Epithelial cell of prostate (primary cell): ENCODE measurements at regions not wholly inside any gene's neighbourhood (a gene's known extent, or its start where the extent isn't known, plus 50 kb on each side); places are given as distances from the start of the nearest gene placed in this dataset.
"Not testable (repeated sequence)": the region's sequence is repeated elsewhere in the genome, so short reads cannot be mapped to it uniquely, and the experiment has no call there.

Source experiments
- DNase-seq: peaks from one replicate; pipeline ENCODE4 v3.0.0-alpha.2; 2011; ENCODE audit warnings: low read depth, low spot score
- H3K27ac ChIP-seq: fragments of 450-650 bp; 2 replicates; pipeline ENCODE4 v1.5.1; 2017; ENCODE audit warnings: mild to moderate bottlenecking

DNA sequence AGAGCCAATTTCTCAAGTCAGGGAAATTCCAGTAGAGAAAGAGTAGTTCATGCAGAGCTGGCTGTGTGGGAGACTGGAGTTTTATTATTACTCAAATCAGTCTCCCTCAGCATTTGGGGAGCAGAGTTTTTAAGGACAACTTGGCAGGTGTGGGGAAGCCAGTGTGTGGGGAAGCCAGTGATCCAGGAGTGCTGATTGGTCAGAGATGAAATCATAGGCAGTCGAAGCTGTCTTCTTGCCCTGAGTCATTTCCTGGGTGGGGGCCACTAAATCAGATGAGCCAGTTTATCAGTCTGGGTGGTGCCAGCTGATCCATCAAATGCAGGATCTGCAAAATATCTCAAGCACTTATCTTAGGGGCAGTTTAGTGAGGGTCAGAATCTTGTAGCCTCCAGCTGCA lies 194.6 kb upstream of the NRG3 start:
- no peak for DNase-seq
- H3K27ac ChIP-seq: no peak overlapping the region

DNA sequence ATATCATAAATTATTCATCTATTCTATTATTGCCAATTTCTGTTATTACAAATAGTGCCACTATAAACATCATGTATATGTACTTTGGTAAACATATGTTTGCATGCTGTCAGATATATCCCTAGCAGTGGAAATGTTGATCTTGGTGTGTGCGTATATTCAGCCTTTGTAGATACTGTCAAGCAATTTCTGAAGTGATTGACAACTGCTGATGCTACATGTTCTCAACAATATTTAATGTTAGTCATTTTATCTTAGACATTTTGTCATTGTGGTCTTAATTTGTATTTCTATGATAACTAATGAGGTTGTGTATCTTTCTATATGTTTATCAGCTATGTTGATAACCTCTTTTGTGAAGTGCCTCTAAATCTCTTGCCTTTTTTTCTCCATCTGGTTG lies 186.5 kb upstream of the NRG3 start:
- DNase-seq: no peak
- H3K27ac ChIP-seq: no peak overlapping the region

DNA sequence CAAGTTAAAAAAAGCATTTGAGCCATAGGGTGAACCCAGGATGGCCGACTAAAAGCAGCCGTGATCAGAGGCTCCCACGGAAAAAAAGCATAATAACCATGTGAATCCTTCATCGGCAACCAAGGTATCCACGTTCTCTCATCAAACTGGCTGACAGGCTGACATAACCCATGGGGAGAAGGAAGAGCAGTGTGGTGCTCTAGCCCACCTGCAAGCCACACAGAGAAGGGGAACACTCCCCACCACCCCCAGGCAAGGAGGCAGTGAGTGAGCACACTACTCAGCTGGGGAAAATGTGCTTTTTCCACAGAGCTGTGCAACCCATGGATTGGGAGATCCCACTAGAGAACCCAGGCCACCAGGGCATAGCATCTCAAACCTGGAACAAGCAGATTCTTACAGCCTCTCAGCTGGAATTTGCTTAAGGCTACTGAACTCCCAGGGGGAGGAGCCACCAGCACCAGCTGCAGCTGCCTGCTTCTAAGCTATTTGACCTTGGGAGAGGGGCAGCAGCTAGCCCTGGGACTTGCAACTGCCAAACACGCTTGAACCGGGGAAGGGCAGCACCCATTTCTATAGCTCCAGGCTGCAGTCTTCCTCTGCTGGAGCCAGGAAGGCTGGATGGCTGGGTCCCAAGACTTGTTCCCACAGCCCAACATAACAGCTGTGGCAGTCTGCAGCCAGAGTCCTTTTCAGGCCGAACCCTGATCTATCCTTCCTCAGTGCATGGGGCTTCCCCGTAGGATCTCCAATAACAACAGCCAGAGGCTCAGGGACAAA lies 178.2 kb upstream of the NRG3 start:
- H3K27ac ChIP-seq: no peak overlapping the region
- no peak for DNase-seq

DNA sequence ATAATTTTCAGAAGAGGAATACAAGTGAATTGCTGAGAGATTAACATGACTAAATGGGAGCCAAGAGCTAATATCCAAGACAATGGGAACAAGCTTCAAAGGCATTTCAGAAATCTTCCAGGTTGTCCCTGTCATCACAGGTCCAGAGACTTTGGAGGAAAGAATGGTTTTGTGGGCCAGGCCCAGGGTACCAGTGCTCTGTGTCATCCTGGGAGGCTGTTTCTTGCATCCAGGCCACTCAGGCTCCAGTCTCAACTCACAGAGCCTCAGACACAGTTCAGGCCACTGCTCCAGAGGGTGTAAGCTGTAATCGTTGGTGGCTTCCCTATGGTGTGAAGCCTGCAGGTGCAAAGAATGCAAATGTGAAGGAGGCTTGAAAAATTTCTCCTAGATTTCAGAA lies 170.4 kb upstream of the NRG3 start:
- H3K27ac ChIP-seq: no peak overlapping the region
- no peak for DNase-seq

DNA sequence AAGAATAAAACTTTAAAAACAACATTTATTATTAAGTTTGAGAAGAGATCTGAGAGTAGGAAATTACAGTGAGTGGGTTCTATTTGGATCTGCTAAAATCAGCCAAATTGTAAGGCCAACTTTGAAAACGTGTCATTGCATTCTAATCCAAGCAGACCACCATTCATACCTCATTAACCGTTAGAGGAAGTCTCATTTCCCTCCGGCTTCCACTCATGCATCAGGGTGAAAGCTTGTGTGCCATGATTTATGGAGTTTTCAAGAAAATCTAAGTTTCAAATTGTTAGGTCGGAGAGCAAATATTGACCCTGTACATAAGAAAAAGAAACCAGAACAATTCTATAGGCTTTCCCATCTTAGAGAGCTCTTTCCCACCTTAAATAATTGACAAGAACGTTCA lies 166.6 kb upstream of the NRG3 start:
- no peak for DNase-seq
- H3K27ac ChIP-seq: no peak overlapping the region

GRCh38 chr10:81708929-81709328 lies 166.1 kb upstream of the NRG3 start:
- no peak for DNase-seq
- no peak overlapping the region for H3K27ac ChIP-seq

GRCh38 chr10:81722399-81722798 lies 152.6 kb upstream of the NRG3 start:
- no peak overlapping the region for H3K27ac ChIP-seq
- no peak for DNase-seq

DNA sequence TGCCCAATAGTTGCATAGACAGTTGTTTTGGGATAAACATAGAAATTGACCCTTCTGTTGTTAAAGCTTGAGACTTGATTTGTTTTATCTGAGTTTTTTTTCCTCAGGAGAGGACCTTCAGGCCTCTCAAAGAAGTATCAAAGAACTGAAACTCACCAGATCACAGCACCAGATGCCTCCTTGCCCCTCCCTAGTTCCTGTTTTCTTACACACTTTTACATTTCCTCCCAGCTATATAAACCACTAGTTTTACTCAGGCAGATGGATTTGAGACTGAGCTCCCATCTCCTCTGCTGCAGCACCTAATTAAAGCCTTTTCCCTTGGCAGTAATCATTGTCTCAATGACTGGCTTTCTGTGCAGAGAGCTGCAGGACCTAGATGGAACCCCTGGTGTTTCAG lies 150.6 kb upstream of the NRG3 start:
- no peak for DNase-seq
- H3K27ac ChIP-seq: no peak overlapping the region

GRCh38 chr10:81725851-81726250 lies 149.1 kb upstream of the NRG3 start:
- H3K27ac ChIP-seq: no peak overlapping the region
- no peak for DNase-seq

- no peak for DNase-seq
- no peak overlapping the region for H3K27ac ChIP-seq
Measured at GRCh38 chr10:81728692-81729091, 146.3 kb upstream of the NRG3 start.

DNA sequence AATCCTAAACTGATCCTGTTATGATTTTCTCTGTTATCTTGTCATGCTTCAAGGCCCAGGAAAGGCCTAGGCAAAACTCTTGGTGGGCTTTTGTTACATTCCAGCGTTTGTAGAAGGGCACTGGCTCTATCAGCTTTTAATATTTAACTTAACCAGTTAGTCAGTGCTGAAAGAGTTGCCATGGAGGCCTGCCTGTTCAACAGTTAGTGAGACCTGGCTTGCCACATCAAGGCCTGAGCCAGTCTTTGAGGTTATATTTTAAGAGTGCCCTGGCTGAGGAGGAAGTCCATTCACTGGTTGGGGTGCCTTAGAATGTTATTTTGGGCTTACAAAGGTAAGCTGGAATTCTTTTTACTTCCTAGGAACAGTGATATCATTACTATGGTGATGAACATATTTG lies 144.1 kb upstream of the NRG3 start:
- no peak overlapping the region for H3K27ac ChIP-seq
- DNase-seq: no peak

GRCh38 chr10:81733542-81733941 lies 141.5 kb upstream of the NRG3 start:
- H3K27ac ChIP-seq: no peak overlapping the region
- DNase-seq: no peak

GRCh38 chr10:81735167-81735566 lies 139.8 kb upstream of the NRG3 start:
- DNase-seq, H3K27ac ChIP-seq: not testable (repeated sequence)

DNA sequence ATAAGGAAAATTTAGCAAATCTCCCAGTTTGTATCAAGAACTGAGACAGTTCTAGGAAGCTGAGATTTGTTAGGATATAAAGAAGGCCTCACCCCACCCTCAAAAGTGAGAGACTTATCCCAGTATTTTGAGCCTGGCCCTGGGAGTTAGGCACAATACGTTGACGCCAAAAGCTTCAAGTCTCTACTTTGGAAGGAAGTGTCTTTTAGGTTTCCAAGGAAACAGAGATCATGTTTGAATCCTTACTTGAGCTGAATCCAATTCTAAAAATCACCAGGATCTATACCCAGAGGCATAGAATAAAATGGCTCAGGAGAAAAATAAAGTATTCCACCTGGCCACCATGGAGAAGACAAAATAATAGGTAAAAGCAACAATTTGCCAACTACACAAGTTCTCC lies 115.9 kb upstream of the NRG3 start:
- no peak for DNase-seq

GRCh38 chr10:81784111-81784597 lies 90.8 kb upstream of the NRG3 start:
- H3K27ac ChIP-seq: no peak overlapping the region
- DNase-seq: no peak

More for the DNA sequence above, 115.9 kb upstream of the NRG3 start:
- no peak overlapping the region for H3K27ac ChIP-seq

GRCh38 chr10:81792729-81793128 lies 82.3 kb upstream of the NRG3 start:
- DNase-seq: no peak
- no peak overlapping the region for H3K27ac ChIP-seq

GRCh38 chr10:81806842-81807241 lies 68.2 kb upstream of the NRG3 start:
- H3K27ac ChIP-seq: no peak overlapping the region
- DNase-seq: no peak

DNA sequence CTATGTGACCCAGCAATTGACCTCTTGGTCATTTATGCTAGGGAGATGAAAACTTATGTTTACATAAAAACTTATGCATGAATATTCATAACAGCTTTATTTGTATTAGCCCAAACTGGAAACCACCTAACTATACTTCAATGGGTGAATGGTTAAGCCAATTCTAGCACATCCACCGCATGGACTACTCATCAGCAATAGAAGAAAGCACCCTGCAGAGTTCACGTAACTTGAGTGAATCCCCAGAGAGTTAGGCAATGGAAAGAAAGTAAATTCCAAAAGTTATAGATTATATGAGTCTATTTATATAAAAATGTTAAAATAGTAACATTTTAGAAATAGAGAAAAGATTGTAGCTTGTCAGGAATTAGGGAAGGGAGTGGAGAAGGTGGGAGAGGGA lies 60.2 kb upstream of the NRG3 start:
- no peak for DNase-seq
- no peak overlapping the region for H3K27ac ChIP-seq

DNA sequence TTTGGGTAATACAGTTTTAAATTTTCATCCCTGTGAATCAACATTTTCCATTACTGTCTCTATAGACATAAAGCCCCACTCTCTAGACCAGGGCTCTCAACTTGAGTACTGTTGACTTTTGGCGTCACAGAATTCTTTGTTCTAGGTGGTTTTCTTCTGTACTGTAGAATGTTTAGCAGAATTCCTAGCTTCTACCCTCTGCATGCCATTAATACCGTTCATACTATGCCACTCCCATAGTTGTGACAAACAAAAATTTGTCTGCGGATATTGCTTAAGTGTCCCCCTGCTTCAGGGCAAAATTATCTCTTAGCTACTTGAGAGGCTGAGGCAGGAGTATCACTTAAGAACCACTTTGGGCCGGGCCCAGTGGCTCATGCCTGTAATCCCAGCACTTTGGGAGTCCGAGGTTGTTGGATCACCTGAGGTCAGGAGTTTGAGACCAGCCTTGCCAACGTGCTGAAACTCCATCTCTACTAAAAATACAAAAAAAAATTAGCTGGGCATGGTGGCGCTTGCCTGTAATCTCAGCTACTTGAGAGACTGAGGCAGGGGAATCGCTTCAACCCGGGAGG lies 57.3 kb upstream of the NRG3 start:
- no peak for DNase-seq
- no peak overlapping the region for H3K27ac ChIP-seq

- no peak overlapping the region for H3K27ac ChIP-seq
- DNase-seq: no peak
Measured at GRCh38 chr10:81820418-81820817, 54.6 kb upstream of the NRG3 start.
